Epithelial cell of proximal tubule (primary cell): ENCODE measurements at regions not wholly inside any gene's neighbourhood (a gene's known extent, or its start where the extent isn't known, plus 50 kb on each side); places are given as distances from the start of the nearest gene placed in this dataset.
A peak's percentile ranks its signal among the peaks of the same experiment; 100 is the strongest.
"Not testable (repeated sequence)": the region's sequence is repeated elsewhere in the genome, so short reads cannot be mapped to it uniquely, and the experiment has no call there.

Experiments
- DNase-seq: peaks from one replicate; pipeline ENCODE4 v3.0.0-alpha.2; 2011; ENCODE audit warnings: low read depth
- H3K4me3 ChIP-seq: 2 replicates; pipeline ENCODE4 v1.5.1; 2011; ENCODE audit warnings: low read depth, mild to moderate bottlenecking, low read length
- TF ChIP-seq, protein P1 (sequence below): conservative IDR thresholded peaks from 2 replicates; pipeline ENCODE4 v1.5.1; 2012; ENCODE audit warnings: low read depth, mild to moderate bottlenecking, low read length

DNA sequence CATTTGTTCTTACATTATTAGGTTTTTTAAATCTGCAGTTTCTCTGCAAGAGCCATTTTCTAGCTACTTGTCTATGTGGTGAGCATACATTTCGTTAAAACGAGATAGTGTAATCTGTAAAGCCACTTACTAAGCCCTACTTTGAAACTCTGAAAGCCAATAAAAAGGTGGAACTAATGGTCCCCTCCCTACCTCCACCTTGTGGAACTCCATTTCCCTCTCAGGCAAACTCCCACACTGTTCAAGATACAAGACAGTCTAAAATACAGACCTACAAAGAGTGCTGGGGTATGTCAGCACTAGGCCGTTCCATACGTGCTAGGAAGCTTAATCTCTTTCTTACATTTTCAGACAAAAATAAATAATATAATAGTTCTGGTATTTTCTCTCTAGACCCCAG, 74.1 kb downstream of the DUSP6 start:
- DNase-seq: no peak
- no peak overlapping the region for H3K4me3 ChIP-seq
- TF ChIP-seq, protein P1, sequence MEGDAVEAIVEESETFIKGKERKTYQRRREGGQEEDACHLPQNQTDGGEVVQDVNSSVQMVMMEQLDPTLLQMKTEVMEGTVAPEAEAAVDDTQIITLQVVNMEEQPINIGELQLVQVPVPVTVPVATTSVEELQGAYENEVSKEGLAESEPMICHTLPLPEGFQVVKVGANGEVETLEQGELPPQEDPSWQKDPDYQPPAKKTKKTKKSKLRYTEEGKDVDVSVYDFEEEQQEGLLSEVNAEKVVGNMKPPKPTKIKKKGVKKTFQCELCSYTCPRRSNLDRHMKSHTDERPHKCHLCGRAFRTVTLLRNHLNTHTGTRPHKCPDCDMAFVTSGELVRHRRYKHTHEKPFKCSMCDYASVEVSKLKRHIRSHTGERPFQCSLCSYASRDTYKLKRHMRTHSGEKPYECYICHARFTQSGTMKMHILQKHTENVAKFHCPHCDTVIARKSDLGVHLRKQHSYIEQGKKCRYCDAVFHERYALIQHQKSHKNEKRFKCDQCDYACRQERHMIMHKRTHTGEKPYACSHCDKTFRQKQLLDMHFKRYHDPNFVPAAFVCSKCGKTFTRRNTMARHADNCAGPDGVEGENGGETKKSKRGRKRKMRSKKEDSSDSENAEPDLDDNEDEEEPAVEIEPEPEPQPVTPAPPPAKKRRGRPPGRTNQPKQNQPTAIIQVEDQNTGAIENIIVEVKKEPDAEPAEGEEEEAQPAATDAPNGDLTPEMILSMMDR: peak; percentile 9

DNA sequence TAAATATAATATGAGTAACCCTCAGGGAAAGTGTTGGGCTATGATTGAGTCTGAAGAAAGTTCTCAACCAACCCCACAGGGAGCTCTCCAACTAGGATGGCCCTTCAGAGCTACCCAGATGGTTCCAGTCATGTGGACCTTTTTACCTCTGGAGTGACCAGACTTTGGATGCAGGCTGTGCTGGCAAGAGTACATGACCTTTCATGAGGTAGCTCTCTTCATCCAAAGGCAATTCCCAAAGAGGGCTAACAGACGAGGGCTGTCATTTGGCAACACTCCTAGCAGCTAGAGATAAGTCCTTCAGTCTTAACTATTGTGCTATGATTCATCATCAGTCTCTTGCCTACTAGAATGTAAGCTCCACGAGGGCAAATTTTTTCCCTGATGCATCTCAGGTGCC, 75.4 kb downstream of the DUSP6 start:
- no peak for DNase-seq
- no peak overlapping the region for H3K4me3 ChIP-seq
- TF ChIP-seq, protein P1: no peak

DNA sequence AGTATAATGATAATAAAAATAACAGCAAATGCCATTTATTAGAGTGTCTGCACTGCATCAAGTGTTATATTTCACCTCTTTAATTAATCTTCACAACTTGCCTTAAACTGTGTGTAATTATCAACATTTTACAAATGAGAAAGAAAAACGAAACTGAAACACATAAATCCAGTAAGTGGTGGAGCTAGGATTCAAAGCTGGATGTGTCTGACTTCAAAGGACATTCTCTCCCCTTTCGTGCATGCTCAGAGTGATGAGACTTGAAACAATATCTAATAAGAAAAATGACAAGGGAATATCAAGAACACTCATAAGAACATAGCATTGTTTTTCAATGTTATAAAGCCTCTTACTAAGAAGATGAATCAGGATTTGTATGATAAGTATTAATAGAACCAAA, 78.8 kb downstream of the DUSP6 start:
- DNase-seq: no peak
- no peak overlapping the region for H3K4me3 ChIP-seq

DNA sequence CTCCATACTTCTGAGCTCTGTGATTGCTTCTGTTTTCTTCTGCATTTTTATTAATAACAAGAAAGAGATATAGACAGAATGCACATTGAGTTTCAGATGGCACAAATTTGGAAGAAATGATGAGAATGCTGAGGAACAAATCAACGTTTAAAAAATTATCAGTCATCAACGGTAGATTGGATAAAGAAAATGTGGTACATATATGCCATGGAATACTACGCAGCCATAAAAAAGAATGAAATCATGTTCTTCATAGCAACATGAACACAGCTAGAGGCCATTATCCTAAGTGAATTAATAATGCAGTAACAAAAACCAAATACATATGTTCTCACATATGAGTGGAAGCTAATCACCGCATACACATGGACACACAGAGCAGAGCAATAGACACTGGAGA, 81.8 kb downstream of the DUSP6 start:
- TF ChIP-seq, protein P1: no peak
- DNase-seq: no peak
- no peak overlapping the region for H3K4me3 ChIP-seq

More for the DNA sequence above, 78.8 kb downstream of the DUSP6 start:
- TF ChIP-seq, protein P1: no peak

DNA sequence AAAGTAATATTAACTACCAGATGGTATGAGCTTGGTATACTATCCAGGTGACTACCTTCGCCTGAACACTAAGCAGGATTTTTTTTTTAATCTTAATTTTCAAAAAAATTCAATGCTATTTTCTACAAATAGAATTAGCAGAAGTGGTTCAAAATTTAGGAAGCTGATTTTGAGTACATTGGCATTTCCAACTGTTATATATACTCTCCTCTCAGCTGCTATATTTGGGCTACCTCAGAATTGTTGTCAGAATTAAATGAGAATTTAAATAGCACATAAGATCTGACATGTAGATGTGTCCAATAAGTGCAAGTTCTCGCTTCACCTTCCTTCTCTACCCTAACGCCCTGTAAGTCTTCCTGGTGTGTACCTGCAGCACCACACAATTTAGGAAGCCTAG, 83.1 kb downstream of the DUSP6 start:
- DNase-seq: no peak
- TF ChIP-seq, protein P1: no peak
- H3K4me3 ChIP-seq: no peak overlapping the region

DNA sequence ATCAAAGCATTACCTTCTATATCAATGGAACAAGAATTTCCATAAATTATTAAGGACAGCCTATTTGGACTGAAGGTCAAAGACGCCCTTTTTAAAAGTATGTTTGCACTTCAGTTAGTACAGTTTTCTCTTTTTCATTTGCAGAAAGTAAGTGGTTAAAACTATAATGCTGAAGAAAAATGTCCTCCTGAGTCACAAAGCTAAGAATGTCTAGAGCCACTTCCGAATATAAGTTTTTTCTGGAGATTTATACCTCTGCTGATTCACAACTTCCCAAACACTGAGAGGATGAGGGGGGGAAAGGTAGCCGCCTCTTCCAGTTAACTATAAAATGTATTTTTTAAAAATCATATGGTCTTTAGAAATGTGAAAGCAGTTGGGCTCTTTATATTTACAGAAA, 84.9 kb downstream of the DUSP6 start:
- no peak for DNase-seq
- no peak overlapping the region for H3K4me3 ChIP-seq
- TF ChIP-seq, protein P1: no peak

DNA sequence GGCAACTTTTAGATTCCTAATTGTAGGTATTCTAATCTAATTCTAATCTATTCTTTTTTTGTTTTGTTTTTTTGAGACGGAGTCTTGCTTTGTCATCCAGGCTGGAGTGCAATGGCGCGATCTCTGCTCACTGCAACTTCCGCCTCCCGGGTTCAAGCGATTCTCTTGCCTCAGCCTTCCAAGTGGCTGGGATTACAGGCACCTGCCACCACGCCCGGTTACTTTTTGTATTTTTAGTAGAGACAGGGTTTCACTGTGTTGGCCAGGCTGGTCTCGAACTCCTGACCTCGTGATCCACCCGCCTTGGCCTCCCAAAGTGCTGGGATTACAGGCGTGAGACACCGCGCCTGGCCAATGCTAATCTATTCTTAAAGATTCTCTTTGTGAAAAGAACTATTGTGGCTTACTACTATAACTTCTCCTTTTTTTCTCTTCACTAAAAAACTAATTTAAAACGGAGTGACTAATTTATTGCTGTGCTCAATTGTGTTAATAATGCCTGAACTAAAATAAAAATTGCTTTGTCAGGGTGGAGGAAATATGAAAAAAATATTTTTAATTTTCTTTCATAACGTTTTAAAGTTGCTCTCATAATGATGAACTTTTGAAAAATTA, 85.6 kb downstream of the DUSP6 start:
- H3K4me3 ChIP-seq, DNase-seq: not testable (repeated sequence)
